Sciatic nerve (tissue), 2 donors: ENCODE measurements at regions not wholly inside any gene's neighbourhood (a gene's known extent, or its start where the extent isn't known, plus 50 kb on each side); places are given as distances from the start of the nearest gene placed in this dataset.

Source experiments
- ATAC-seq: fragments of 200-7000 bp; cut with Tn5 transposase; one replicate; pipeline ENCODE4 v1.9.1; 2020; ENCODE audit warnings: mild to moderate bottlenecking, moderate library complexity
- DNase-seq: peaks from one replicate; pipeline ENCODE4 v3.0.0-alpha.2; 2020; ENCODE audit warnings: low spot score
- intact Hi-C: fragments of 100-400 bp; cut with DNase I; formaldehyde crosslinking; loops from one replicate; pipeline ENCODE4 v1.14.2; 2022
- donor health status: DM: no; HTN: no; CAD: no.
- donor health status: DM: no; HTN: no; CAD: no.

DNA sequence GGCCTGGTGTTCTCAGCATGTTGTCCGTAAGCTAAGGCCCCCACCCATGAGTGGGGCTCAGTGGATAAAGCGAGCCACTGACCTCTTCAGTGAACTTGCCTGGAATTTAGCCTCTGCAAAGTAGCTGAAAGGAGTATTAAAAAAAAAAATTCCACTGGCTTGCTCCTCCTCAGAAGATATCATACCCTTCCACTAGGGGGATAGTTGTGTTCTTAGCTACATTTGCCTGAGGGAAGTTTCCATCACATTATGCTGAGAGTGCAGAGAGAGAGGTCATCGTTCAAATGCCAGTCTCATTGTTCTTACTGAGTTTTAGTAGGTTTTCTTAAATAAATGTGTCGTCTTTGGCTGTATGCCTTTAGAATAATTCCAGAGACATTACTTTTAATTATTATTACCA, 879.7 kb downstream of the JRKL start:
- DNase-seq (no peak), ATAC-seq (no peak)
- intact Hi-C loops = no loop called here

DNA sequence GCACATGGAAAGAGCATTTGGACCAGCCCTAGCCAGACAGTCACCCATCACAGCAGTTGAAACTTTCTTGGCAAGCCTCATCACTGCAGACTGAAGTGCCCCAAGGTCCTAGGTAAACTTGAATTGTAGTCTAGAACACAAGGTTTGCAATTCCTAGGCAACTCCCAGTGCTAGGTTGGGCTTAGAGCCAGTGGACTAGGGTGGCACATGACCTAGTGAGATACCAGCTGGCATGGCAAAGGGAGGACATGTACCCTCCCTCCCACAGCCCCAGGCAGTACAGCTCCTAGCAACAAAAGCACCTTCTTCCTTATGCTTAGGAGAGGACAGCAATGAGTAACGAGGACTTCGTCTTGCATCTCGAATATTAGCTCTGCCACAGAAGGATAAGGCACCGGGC, 889.5 kb downstream of the JRKL start:
- intact Hi-C loops = no loop called here
- ATAC-seq (no peak), DNase-seq (no peak)

DNA sequence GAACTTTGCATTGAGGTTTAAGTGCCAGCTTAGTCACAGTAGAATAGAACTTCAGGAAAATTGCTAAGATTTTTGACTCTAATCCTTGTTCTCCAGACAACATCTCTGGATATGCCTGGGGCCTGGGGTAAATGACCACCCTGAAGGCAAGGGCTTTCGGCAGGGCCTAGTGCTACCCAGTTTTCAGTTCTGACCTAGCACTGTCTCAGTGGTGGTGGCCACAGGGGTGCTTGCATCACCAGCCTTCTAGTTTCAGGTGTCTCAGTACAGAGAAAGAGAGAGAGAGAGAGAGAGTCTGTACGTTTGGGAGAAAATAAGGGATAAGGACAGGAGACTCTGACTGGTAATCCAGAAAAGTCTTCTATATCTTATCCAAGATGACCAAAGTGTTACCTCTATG, 890.5 kb downstream of the JRKL start:
- ATAC-seq (no peak), DNase-seq (no peak)
- intact Hi-C loops = no loop called here

DNA sequence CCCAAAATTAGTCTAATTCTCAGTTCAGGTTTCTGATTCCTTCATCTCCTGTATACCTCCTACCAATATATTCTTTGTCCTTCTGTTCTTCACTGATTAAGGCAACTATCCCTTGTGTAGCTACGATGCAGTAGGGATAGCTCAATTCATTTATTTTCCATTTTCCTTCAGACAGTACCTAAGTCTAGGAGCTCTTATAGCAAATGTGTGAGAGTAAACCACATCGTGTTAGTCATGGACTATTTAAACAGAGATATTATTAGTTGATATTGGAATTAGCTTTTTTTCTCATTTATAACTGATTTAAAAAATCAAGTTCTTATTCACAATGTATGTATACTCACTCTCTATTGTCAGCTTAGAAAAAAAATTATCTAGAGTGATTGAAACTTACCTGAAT, 900.0 kb downstream of the JRKL start:
- intact Hi-C loops = no loop called here
- DNase-seq (no peak), ATAC-seq (no peak)

DNA sequence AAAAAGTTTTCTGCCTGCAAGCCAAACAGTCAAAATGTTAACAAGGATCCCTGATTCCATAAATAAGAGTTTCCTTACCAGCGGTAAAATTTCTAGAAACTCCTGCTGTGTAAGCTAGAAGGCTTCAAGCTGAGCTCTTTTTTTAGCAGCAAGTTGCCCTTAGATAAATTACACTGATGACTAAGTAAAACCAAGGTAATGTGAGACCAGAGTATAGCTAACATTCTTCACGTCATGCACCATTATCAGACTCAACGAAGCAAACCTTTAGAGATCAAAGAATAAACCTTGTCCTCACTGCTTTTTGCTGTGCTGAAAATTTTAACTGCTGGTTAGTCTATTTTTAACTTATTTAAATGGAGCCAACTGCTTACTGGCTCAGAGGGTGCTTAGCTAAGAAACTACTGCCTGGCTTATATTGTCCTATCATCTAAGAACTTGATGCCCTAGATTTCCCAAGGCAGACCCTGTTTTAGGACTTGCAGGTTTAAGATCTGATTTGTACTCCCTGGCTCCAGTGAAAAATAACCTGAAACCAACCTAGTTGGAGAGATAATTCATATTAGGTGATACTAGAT, 900.7 kb downstream of the JRKL start:
- no peak for ATAC-seq

DNA sequence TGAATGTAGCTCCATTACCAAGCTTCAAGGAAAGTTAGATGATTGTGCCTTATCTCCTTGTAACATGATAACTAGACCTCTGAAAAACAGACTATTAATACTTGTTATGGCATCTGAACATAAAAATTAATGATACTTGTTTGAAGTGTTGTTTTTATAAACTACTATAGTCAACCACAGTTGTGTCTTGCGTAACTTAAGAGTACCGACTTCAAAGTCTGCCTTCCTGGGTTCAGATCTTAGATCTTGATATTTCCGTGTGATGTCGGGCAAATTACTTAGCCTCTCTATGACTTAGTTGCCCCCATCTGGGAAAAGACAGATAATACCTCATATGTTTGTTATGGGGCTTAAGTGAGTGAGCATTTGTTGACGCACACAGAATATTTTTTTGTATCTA, 906.5 kb downstream of the JRKL start:
- DNase-seq = no peak
- intact Hi-C loops = no loop called here
- no peak for ATAC-seq

More for the DNA sequence above, 900.7 kb downstream of the JRKL start:
- intact Hi-C loops = no loop called here
- DNase-seq = no peak

DNA sequence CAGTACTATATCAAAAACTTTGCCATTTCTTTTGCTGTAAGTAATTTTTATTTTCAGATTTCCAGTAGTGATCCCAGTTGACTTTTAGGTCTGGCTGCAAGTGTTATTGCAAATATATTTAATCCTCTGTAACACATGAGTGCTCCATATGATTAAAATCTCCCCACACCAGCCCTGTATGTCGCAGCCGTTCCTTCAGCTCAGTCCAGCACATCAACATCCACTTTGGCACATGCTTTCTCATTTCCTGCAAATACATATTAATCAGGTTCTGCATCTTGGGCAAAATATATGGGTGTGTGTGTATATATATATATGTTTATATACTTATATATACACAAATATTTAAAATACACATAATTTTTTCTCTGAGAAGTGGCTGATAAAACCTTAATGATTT, 919.5 kb downstream of the JRKL start:
- ATAC-seq (no peak), DNase-seq (no peak)
- intact Hi-C loops = no loop called here

DNA sequence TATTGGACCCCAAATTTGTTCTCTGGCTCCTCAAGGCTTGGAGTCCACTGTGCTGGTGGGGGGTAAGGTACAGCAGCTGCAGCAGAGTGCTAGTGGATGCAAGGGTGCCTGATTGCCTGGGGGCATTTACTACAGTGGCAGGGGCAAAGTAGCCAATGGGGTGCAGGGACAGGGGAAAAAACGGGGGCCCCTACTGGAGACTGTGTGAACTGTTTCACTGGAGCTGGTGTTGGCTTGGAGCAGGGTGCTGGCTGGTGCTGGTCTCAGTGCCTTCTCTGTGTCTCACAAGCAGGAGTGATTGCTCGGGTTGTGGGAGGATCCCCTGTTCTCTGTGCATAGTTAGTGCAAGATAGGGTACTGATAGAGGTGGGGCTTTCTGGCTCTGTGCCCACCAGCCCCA, 935.9 kb downstream of the JRKL start:
- DNase-seq = no peak
- ATAC-seq = no peak
- intact Hi-C loops = no loop called here

DNA sequence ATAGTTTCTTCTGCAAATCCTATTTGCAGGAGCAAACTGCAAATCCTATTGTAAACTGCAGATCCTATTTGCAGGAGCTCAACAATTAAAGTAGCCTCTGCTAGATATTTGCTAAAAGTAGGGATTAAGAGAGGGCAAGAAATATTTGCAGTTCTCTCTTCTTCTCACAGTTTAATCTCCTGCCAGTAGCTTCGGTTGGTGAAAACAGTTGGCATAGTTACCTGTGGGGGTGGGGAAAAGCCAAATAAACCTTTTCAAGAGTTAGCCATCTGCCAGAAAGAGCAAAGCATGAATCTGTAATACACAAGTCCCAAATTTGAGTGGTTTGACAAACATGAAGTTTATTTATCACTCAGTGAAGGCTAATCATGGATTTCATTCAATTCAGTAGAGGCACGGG, 942.5 kb downstream of the JRKL start:
- DNase-seq = no peak
- no peak for ATAC-seq
- intact Hi-C loops = no loop called here

DNA sequence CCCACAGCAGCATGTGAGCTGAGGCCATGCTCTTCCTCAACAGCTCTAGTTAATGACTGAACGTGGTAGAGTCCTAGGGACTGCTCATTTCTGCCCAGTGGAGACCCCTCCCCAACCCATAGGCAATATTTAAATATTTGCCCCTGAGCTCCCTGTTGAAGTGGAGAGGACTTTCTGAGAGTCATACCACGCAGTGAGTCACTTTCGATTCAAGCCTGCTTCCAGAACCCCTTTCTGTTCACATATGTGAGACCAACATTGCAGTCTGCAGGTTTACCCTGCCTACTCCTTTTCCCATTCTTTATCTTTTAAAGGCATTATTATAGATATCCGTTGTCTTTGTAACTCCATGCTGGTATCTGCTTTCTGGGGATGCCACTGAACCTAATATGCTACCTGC, 946.3 kb downstream of the JRKL start:
- intact Hi-C loops = no loop called here
- DNase-seq (no peak), ATAC-seq (no peak)

DNA sequence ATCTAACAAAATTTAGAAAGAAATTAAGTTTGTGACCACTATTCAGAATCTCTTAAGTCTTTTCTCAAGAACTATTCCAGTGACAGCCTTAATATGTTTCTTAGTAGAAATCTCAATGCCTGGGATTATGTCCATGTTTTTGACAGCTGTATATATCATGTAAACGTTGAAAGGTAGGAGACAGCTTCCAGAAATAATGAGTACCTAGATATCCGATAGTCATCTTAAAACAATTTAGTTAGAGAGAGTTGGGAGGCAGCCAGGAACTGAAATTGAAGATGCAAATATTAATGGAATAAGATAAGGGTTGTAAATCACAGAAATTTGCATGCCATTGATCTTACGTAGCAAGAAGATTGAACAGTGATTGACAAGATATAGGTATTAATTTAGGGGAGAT, 955.2 kb downstream of the JRKL start:
- DNase-seq (no peak), ATAC-seq (no peak)
- intact Hi-C loops = no loop called here

DNA sequence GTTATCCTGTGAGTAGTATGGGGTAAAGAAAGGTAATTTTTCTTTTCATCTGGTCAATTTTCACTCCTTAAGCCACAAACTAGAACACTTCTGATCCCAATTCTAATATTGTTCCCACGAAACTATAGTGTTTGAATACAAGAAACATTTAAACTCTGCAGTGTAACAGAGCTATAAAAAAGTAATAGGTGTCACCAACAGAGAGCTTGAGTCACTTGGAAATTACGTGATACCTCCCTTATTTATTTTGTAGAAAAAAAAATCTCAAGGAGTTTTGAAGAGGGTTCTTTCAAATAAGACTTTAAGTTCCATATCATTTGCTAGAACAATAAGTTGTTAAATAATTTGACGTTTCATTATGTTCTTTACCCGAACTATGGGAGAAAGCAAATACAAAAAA, 959.4 kb downstream of the JRKL start:
- ATAC-seq (no peak), DNase-seq (no peak)
- intact Hi-C loops = no loop called here

DNA sequence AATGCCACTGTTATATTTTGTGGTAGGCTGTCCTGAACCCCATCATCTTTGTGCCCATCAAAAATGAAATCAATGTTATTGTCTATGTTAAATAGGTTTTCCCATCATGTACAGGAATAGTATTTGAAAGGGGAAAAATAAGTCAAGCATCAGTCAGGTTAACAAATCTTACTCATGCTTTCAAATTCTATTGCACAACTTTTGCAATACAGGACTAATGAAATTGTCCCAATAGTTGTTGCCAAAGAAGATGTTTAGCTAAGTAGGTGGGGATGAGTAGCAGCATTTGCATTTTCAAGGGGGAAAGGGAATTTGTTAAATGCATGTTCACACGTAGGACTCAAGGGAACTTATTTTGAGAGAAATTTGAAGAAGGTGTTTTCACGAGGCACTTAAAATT, 962.1 kb downstream of the JRKL start:
- DNase-seq = no peak
- ATAC-seq = no peak
- intact Hi-C loops = no loop called here

DNA sequence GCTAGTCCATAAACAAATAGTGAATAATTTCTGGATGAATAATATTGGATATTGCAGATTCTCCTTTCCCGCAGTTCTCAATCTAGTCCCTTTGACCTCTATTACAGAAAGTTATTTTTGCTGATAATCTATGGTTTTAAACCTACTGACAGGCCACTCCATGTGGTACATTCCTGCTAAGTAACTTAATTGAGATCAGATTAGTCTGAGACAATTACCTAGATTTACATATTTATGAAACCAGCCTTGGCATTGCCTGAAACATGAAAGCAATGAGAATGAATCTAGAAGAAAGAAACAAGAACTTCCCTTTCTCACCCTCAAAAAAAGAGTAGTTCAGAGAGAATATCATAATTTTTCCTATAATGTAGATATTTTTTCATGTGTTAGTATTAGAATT, 964.2 kb downstream of the JRKL start:
- intact Hi-C loops = no loop called here
- no peak for ATAC-seq
- DNase-seq = no peak

DNA sequence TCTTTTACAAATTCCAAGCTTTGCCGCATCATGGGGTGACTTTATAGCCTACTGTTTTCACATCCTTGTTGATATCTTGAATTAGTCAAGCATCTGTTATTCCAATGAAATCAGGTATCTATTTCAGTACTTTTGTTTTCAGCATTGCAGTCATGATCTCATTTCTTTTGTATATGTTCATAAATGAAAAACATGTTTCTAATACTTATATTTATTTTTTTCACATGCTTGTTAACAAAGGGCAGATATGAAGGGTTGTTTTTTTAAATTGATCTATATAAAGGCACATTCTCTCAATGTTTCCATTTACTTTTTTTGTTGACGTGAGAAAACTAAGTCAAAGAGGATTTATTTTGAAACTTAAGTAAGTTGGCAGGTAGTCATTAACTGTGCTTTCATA, 964.8 kb downstream of the JRKL start:
- DNase-seq = no peak
- ATAC-seq = no peak
- intact Hi-C loops = no loop called here

DNA sequence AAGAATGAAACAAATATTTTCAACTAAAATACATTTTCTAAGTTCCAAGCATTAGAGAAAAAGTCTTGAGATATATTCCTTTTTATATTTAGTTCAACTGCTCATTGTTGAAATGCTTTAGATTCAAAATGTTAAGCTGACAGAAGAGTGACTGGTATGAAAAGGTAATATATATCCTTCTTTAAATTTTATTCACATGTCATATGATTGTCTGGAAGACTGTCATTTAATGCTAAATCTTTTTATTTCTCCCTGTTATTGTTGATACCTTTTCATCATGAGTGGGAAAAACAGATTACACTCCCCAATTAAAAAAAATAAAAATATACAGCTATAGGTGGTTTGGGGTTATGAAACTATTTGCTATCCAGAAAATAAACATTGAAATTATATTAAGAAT, 965.4 kb downstream of the JRKL start:
- DNase-seq (no peak), ATAC-seq (no peak)
- intact Hi-C loops = no loop called here

DNA sequence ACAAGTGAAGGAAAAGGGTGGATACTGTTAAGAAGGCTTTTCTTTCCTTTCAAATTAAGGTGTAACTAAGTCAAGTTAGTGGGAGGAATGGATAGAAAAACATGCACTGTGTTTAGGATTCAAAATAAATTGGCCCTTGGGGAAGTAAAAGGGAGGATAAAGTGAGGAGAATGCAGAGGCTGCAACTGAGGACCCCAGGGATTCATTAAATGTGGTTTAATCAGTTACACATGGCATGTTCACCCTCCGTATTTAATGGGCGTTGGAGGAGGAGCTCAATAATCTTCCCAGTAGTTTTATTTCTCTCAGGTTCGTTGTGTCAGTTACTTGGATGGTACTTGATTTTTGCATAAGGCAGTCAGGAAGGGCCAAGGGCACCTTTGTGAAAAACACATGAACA, 966.3 kb downstream of the JRKL start:
- DNase-seq (no peak), ATAC-seq (no peak)
- intact Hi-C loops = no loop called here

DNA sequence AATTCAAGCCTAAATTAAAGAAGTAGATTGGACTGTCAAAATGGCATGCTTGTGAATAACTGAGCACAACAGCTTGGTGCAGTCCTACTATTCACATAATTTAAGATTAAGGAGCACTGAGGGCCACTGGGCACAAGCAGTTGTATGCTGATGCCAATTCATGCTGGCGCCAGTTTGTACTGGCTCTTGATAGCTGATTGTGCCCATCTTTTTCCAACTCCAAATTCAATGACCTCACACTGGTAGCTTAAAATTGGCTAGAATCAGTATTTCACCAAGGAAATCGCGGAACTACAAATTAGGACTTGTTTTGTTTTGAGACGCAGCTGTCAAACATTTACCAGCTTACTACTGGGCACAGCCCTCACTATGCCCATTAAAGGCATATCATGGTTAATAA, 969.2 kb downstream of the JRKL start:
- ATAC-seq (no peak), DNase-seq (no peak)
- intact Hi-C loops = no loop called here

DNA sequence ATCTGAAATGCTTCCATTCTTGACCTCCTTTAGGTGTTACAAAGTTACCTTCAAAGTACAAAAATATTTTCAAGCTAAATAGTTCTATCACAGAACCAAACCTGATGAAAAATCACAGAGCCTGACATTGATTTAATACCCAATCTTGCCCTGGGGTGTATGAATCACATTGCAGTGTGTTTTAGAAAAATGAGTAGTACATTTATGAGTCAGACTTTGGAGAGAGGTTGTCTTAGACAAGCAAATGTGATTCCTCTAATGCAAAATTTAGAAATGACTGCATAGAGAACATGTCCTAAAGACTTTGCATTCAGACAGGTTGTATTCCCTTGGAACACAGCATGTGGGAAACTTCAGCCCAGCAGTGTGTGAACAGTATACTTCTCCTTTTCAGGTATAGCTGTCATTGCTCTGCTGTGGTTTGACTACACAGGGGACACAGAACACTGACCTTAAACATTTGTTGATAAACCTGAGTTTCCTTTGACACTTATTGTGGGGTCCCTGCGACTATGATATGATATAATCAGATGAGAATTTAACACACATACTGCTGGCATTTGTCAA, 972.1 kb downstream of the JRKL start:
- ATAC-seq (no peak), DNase-seq (no peak)
- intact Hi-C loops = no loop called here

DNA sequence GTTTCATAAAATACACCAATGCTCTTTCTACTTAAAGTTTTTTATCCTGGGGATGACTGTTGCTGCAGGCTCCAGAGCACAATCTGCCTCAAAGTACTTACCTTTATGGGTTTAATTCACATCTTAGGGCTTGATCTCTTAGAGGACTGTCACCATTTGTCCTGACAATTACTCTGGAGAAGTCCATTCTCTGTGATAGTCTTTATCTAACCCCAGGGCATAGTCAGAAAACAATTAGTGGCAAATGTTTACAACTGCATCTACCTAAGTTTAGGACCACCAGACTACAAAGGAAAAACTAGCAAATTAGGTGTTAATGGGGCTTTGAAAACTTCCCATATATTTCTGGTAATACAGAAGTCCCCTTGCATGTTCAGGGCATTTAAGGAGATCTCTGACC, 973.5 kb downstream of the JRKL start:
- DNase-seq = no peak
- ATAC-seq = no peak
- intact Hi-C loops = no loop called here

DNA sequence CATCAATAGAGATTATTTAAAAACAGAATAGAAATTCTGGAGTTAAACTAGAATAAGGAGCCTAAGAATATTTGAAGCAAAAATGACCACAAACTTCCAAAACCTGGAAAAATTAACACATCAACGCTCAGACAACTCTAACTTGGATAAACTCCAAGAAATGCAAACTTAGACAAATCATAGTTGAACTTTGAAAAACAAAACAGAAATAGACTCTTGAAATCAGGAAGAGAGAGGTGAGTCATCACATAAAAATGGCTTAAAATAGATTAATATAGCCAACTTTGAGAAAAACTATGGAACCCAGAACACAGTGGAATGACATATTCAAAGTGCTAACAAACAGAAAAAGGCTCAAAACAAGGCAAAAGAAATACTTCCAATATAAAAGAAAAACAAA, 974.2 kb downstream of the JRKL start:
- DNase-seq (no peak), ATAC-seq (no peak)
- intact Hi-C loops = no loop called here
